HG03439 (cell line): ENCODE measurements at regions not wholly inside any gene's neighbourhood (a gene's known extent, or its start where the extent isn't known, plus 50 kb on each side); places are given as distances from the start of the nearest gene placed in this dataset.

Source experiments
- ATAC-seq: cut with Tn5 transposase; IDR thresholded peaks from one replicate; pipeline ENCODE4 v1.9.1; 2021; ENCODE audit warnings: mild to moderate bottlenecking, moderate library complexity; ENCODE audit not compliant: unreplicated experiment

DNA sequence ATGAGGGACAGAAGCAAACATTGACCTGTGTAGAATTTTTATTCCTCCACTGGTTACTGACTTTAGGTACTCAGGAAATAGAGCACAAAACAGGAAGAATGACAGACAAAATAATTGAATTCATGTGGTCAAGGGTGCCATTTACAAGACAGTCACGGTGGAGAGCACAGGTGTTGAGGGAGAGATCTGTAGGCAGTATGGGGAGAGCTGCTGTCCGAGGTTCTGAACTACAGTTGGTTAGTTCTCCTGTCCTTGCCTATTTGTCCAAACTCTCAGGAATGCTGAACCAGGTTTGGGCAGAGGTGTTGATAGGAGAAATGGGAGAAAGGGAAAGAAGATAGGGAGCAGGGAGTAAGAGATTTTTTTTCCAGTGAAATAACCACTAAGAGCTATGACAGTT is 178.5 kb upstream of the ZBTB20 start:
- no peak for ATAC-seq

DNA sequence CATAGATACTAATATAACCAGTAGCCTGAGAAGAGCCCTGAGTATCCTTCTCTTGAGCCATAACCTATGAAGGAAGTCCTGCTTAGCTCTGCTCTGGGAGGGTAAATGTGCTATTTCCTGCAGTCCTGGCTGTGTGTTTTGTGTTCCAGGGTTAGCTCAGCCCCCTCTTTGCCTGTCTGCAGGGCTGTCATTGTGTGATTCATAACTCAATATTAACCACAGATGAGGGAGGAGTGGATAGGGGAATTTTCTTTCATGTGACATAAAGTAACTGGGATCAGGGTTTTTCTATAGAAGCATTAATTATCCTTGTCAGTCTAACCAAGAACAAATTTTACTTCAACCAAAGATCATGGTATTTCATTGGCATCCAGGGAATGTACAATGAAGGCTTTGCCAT is 183.3 kb upstream of the ZBTB20 start:
- no peak for ATAC-seq

DNA sequence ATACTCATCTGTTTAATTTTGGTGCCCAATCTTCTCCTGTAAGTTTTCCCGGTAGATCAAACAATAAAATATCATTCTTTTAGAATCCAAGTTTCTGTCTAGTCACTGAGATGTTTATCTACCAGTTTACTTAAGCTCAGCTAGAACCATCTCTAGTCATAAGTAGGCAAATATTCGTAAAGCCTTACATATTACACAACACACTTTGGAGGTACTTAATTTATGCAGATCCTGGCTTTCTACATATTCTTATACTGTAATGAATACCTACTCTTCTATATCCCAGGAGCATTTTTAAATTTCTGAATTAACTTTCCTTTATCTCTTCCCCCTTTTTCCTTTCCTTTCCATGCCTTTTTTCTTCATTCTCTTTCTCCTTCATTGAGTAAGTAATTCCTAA is 185.9 kb upstream of the ZBTB20 start:
- no peak for ATAC-seq

DNA sequence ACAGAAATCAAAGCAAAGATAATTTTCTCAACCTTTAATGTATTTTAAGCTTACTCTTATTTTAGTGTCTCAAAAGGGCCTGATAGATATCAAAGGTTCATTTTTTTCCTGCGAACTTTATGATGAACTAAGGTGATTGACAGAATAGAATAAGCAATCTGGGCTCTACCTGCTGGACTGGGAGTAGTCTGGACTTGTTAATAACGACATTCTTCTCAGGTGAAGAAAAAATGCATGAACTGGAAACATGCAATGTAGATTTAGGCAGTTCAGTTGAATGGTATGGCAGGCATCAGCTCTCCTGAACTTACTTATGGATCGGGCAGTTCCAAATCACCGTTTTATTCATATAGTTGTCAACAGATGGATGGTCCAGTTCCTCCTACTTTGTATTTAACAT is 189.7 kb upstream of the ZBTB20 start:
- ATAC-seq: no peak

DNA sequence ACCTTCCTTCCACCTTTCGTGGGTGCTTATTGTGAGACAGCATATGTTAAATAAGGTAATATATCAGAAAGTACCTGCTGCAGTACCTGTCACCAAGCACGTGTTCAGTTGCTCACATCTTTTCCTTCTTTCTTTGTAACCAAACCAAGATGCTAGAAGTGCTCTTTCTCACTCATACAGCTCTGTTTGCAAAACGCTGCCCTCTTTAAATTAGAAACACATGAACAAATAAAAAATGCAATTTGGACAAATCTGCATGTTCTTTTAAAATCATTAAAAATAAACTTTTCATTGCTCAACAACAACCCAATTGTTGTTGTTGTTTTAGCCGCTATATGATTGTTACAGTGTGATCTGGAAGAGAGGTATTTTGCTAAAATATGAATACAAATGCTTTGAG is 193.5 kb upstream of the ZBTB20 start:
- no peak for ATAC-seq

DNA sequence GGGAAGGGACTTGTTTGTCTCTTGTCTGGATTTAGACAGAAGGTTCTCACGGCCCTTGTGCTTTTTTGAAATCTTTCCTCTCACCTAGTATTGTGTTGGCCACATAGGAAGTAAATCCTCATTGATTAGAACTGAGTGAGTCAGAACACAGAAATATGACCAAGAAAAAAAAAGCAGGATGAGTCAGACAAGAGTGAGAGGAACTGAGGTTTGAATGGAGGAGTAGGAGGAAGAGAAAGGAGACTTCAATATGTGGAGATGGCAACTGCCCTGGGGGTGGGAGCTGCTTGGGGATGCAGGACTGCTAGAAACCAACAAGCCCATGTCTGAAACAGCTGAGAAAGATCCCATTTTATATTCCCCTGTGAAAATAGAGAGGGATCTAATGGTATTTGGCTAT is 194.1 kb upstream of the ZBTB20 start:
- no peak for ATAC-seq

DNA sequence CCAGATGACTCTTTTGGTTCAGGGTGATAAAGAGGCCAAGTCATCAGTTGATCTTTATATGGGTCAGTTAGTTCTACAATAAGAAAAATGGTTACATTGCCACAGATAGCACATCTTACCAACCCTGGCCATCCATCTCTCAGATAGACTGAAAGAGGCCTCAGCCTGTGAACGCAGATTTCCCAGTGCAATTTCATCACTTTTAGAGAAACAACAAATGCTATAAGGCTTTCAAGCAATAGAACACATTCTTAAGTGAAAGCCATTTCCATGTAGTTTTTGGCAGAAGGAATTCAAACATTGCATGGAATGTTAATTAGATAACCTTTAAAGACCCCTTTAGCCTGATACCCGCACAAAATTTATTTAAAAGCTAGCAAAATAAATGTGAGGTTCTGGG is 200.6 kb upstream of the ZBTB20 start:
- no peak for ATAC-seq

DNA sequence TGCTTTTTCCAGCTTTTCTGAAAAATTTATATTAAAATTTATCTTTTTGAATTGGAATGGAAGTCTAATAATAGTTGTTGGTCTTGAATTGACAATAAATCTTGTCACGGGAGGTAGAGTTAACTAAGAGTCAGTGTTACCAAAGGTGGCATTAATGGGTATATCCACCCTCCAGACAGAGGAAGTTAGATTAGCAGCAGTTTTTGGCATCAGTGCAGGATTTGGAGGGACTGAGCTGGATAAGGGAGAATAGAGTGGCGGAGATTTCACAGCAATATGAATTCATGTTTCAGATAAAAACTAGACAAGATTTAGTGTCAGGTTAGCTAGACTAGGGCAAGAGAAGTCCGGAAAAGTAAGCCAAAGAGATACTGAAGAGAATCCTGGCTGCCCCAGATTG is 201.3 kb upstream of the ZBTB20 start:
- no peak for ATAC-seq

DNA sequence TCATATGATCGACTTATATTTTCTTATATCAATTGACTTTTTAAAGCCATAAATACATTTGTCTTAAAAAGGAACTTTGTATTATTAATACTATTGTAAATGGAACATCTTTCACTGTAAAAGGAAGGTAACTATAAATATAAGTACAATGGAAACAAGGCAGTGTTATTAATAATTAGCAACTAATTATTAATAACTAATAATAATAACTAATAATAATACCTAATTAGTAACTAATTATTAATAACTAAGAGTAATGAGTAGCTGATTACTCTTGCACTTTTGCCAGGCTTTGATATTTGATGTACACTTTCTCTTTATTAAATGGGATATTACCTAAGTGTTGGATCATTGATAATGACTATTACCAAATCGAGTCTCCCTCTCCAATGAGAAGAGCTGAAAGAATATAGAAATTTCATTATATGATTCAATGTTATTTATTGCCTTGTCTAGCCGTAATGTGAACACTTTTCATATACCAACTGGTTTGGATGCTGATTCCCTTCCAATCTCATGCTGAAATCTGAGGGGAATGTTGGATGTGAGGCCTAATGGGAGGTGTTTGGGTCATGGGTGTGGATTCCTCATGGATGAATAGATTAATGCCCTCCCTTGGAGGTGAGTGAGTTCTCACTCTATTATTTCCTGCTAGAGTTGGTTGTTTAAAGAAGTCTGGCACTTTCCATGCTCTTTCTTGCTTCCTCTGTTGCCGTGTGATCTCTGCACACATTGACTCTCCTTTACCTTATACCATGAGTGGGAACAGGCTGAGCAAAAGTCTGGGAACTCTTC is 202.1 kb upstream of the ZBTB20 start:
- ATAC-seq: no peak

DNA sequence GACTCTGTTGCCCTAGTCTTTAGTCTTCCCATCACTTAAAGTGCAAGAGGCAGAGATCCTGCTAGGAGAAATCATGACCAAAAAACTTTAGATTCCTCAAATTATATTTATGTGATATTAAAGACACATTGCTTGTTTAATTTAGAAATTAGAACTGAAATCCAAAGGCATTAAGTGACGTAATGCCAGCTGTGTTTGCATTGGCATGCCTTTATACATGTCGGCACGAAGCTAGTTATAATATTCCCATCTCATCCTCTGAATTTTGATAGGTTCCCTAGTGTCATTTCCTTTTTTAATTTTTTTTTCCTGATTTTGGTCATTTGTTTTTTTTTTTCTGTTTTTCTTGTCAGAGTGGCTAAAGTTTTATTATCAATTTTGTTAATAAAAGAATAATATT is 203.5 kb upstream of the ZBTB20 start:
- ATAC-seq: no peak

DNA sequence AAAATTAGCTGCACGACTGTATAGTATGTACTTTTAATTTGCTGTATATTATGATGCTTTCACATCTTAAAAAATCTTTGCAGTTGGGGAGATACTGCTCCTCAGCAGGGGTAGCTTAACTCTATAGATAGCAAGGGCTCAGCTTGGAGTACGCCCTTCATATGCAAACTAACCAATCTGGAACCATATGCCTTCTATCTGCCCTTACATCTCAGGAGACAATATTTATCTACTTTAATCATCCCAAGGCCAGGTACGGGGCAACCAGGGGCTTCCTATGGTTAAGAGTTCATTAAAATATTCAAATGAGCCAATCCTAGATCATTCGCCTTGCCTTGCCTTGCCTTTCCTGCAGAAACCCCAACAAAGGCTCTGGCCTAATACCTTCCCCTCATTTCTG is 204.1 kb upstream of the ZBTB20 start:
- no peak for ATAC-seq

DNA sequence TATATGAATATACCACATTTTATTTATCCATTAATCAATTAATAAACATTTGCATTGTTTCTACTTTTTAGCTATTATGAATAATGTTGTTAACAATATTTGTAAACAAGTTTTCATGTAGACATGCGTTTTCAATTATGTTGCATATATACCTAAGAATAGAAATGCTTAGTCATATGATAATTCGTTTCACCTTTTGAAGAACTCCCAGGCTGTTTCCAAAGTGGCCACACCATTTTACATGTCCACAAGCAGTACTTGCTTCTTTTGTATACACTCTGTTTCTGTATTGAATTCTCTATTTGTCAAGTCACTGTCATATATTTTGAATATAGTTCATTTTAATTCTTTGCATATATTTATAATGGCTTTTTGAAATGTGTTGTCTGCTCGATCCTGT is 206.9 kb upstream of the ZBTB20 start:
- ATAC-seq: no peak

DNA sequence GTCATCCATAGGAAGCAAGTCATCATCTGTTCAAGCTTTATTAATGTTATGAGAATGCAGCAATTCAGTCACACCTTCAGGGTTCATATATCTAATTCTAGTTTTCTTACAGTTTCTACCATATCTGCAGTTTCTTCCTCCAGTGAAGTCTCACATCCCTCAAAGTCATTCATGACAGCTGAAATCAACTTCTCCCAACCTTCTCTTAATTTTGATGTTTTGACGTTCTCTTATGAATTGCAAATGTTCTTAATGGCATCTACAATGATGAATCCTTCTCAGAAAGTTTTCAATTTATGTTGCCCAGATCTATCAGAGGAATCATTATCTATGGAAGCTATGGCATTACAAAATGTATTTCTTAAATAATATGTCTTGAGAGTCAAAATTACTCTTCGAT is 210.4 kb upstream of the ZBTB20 start:
- no peak for ATAC-seq

DNA sequence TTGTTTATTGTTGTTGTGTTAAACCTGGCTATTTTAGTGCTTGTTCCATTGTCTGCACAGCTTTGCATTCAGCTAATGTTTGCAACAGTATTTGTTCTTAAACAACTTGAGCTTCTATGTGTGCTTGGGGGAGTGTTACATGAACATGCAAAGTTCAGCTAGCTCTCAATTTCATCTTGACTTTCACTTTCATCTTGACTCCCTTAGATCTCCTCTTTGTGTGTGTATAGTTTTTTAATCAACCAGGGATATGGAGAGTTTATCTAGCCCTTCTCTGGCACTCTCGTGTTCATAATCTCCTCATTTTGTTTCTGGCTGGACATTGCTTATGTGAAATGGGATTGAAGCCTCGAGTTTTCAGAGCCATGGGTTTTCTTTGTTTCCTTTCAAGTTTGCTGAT is 212.4 kb upstream of the ZBTB20 start:
- ATAC-seq: peak; percentile 87

DNA sequence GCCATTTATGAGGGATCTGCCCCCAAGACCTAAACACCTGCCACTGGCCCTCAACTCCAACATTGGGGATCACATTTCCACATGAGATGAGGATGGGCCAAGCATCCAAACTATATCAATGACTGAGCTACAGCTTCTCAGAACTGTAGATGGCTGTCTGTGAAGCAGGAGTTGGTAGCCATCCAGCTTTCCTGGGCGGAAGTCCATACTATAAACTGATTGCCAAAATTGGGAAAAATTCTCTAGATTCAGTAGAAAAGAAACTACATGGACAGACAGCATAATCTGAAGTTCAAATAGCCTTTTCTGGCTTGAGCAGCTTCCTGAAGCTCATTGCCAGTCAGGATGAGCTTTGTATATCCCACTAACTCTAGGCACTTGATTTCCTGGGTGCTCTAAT is 214.7 kb upstream of the ZBTB20 start:
- ATAC-seq: no peak

DNA sequence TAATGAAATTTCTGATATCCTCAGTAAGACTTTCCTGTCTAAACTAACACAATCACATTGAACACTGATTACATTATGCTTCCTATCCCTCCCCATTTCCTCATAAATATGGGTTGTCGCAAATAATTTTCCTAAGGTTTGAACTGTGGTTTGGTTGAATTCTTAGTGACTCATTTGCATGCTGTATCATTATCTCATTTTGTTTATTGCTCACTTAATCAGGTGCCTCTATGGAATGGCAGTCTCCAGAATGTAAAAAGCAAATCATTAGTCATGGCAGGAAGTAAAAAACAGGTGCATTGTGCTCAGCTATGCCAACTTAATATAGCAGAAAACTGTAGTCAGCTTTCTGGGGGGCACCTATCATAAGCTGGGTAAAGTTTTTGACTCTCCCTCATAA is 216.0 kb upstream of the ZBTB20 start:
- ATAC-seq: no peak

DNA sequence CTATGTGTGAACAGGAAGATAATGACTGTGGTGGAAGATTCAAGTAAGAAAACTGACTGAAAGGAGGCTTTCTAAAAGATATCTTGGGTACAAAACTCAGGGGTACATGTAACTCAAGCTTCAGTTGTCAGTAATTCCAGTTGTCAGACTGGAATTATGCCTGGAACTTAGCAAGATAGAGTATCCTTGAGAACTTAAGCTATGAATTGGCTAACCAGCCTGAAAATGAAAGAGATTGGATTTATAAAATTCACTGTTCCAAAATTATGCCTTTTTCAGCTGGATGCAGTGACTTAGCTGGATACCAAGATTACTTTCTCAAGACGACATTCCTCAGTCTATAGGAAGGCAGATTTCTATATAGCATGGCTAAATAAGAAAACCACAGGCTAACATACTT is 221.9 kb upstream of the ZBTB20 start:
- no peak for ATAC-seq

DNA sequence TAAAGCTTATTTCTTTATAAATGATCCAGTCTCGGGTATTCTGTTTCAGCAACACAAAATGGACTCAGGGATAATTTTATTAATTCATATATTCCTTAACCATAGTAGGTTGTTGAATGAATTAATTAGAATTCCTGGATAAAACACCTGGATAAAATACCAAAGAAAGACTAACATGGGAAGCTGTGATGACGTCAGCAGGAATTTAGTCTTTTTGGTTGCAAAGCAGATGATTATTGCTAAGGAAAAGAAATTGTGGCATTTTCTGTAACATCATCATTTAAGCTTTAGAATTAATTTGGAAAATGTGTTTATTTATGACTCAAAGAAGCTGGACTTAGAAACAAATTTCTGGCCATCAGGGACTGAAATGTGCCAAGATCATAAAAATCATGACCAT is 228.3 kb upstream of the ZBTB20 start:
- ATAC-seq: no peak

DNA sequence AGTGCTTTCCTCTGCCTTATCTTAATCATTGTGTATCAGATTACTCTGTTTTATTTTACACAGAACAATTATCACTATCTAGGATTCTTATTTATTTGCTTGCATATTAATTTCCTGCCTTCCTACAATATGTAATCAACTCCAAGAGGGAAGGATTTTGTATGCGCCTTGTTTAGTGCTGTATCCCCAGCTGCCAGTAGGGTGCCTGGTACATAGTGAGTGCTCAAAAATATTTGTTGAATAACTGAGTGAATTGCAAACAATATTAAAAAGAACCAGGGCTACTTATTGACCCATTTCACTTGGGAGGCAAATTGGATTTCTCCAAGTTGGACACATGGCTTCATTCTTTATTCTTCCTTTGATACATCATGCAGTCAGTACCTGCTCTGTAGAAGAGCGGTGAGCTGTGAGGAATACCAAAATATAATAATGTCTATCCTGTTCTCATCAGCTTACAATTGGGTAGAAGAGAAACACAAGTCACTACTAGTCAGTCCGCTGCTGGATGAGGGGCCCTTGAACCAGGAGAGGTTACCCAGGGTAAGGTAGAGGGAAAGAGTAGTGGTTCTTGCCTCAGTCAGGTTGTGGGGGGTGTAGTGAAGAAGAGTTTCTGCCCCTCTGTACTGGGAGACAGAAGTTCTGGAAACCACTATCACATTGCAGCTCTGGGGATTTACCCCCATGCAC is 233.9 kb upstream of the ZBTB20 start:
- ATAC-seq: no peak

DNA sequence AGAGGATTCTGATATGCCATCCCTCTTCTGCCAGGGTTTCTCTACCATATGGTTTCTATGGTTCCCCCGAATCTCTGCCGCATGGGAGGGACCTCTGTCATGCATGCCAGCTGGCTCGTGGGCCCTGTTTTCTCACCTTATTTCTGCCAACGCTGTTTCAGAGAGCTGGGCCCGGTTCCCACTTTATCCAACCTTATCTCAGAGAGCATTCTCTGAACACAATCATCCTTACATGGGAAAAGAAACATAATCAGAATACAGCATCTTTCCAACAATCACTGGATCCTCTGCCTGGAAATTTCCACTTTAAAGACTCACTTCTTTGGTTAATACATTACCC is 234.5 kb upstream of the ZBTB20 start:
- ATAC-seq: no peak

DNA sequence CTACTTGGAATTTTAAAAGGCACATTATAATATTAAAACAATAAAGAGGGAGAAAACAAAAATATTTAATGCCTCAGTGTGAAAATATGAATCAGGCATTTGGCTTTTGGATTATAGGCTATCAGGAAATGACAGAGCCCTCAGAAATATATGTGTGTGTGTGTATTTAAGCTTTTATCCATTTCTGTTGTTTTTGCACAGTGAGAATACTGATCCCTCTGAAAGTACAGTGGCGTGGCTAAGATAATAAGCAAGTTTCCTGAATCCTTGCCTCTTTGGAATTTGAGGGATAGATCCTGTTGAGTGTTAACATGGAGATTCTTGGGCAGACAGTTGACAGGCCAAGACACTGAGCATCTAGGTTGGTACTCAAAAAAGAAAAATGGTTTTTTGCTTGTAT is 234.8 kb upstream of the ZBTB20 start:
- no peak for ATAC-seq

DNA sequence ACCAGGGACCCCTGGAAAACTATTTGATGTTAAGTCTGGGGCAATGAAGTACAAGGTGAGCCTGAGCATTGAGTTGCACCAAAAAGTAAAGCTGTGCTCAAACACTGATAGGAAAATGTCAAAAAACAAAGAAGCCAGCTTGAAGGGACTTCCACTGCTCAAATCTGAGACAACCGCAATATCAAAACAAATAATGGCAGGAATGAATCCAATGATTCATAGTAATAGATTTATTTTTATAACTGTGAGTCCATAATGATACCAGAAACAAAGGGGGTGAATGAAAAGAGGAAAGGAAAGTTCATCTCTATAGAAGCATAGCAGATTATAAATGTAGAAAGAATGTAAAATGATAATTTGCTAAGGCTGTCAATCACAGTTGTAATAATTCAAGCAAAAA is 237.3 kb upstream of the ZBTB20 start:
- no peak for ATAC-seq
